ENCODE measurements at regions not wholly inside any gene's neighbourhood (a gene's known extent, or its start where the extent isn't known, plus 50 kb on each side); places are given as distances from the start of the nearest gene placed in this dataset.

GRCh38 chr22:49718396-49718795 lies 109.3 kb downstream of the BRD1 start:
- no peak for TF ChIP-seq CTCF (IDR thresholded peaks at IDR 0.05 in 8 of 11, conservative IDR thresholded peaks at IDR 0.05 in 3 of 11)
- TF ChIP-seq POLR2A (IDR thresholded peaks at IDR 0.05): no peak
- TF ChIP-seq POLR2AphosphoS5 (IDR thresholded peaks at IDR 0.05): no peak

Measured in spleen (tissue), 7 donors.